Gastroesophageal sphincter (tissue), 4 donors: ENCODE measurements at regions not wholly inside any gene's neighbourhood (a gene's known extent, or its start where the extent isn't known, plus 50 kb on each side); places are given as distances from the start of the nearest gene placed in this dataset.

Experiments
- ATAC-seq: fragments of 150-250 bp; one replicate; pipeline ENCODE4 v1.9.1; 2016; ENCODE audit warnings: mild to moderate bottlenecking, moderate library complexity
- H3K27ac ChIP-seq, 4 donors: fragments of 200-600 bp; sonication (generic) in 3 of 4; 1 replicate in 3 of 4; 2 replicates in 1 of 4; pipeline ENCODE4 v1.5.1; 2016 to 2019
- H3K27me3 ChIP-seq: fragments of 200-600 bp; sonication (generic); one replicate; pipeline ENCODE4 v1.5.1; 2019
- H3K36me3 ChIP-seq, 2 donors: fragments of 200-600 bp; sonication (generic); one replicate each; pipeline ENCODE4 v1.5.1; 2019; ENCODE audit warnings: control low read depth in 1 of 2
- H3K4me1 ChIP-seq, 3 donors: fragments of 200-600 bp; sonication (generic); 1 replicate in 2 of 3; 2 replicates in 1 of 3; pipeline ENCODE4 v1.5.1; 2016 to 2019; ENCODE audit warnings: control low read depth in 2 of 3
- H3K4me3 ChIP-seq, 2 donors: fragments of 200-600 bp; sonication (generic); one replicate each; pipeline ENCODE4 v1.5.1; 2019; ENCODE audit warnings: mild to moderate bottlenecking in 1 of 2, moderate library complexity in 1 of 2
- H3K9me3 ChIP-seq, 3 donors: fragments of 200-600 bp; sonication (generic); one replicate each; pipeline ENCODE4 v1.5.1; 2017 to 2019; ENCODE audit warnings: control low read depth in 2 of 3
- EP300 ChIP-seq: sonication (generic); formaldehyde crosslinking; IDR thresholded peaks from one replicate; pipeline ENCODE4 v1.6.1; 2017; ENCODE audit warnings: antibody characterized with exemption, mild to moderate bottlenecking
- POLR2A ChIP-seq, 2 donors: fragments of 450-650 bp; IDR thresholded peaks; one replicate each; pipeline ENCODE4 v1.6.1; 2017; ENCODE audit warnings: antibody characterized with exemption in 2 of 2, mild to moderate bottlenecking in 2 of 2, moderate library complexity in 1 of 2
- POLR2AphosphoS5 ChIP-seq: sonication (generic); formaldehyde crosslinking; IDR thresholded peaks from one replicate; pipeline ENCODE4 v1.6.1; 2017; ENCODE audit warnings: antibody characterized with exemption
- WGBS, 2 donors: methylation state at CpG; one replicate each; pipeline ENCODE4 v1.1.5; 2018; ENCODE audit warnings: low coverage in 1 of 2; 5-methylcytosine and 5-hydroxymethylcytosine counted together
- TF ChIP-seq, protein P1 (sequence below), 4 experiments: fragments of 200-600 bp in 2 of 4; fragments of 450-650 bp in 2 of 4; sonication (generic) in 1 of 4; IDR thresholded peaks; one replicate each; pipeline ENCODE4 v1.5.1; 2017 to 2019; ENCODE audit warnings: antibody characterized with exemption in 4 of 4, mild to moderate bottlenecking in 2 of 4, moderate library complexity in 2 of 4

DNA sequence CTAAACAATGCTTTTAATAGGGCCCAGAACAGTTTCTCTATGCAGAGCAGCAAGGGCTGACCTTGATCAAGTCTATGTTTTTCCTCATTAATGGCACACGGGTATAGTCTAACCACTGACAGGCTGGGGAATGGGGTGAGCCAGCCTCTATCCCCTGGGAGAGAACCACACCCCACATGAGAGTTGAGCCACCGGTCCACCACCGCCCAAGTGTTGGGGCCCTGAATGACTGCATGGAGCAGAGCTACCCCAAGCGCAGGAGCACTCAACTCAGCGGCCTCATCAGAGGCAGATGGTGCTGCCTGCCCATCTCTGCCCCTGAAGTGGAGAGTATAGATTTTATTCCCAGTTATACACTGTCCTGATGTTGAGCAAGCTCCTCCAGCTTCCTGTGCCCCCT lies 247.9 kb upstream of the IRX1 start:
- ATAC-seq = no peak

DNA sequence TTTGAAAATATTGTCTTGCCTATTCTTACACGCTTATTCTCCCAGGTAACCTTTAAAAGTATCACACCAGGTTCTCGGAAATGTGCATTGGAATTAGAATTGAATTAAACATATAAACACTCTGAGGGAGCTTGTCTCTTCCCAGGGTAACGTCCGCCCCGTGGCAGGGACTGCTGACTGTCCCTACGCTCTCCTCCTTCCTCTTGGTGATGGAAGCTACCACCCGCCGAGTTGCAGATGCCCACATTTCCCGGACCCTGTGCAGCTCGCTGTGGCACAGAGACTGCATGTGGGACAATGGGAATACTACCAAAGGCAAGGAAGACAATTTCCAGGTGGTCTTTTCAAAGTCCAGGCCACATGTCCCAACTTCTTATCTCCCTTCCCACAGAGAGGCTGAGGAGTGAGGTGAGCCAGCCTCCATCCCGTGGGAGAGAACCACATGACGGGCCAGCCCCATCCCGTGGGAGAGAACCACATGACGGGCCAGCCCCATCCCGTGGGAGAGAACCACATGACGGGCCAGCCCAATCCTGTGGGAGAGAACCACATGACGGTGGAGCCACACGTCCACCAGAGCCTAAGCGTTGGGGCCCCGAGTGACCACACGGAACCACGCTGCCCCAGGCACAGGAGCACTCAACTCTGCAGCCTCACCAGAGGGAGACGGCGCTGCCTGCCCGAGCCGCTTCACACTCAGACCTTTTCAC lies 249.4 kb upstream of the IRX1 start:
- Histone ChIP-seq H3K27me3 (peaks cover 27% of the 10 kb centered on the region), H3K36me3 (no peaks in the 10 kb centered on the region), H3K9me3 (peaks cover 0 to 8% (median 0%) of the 10 kb centered on the region in 3 donors), H3K27ac (no peak overlapping the region), H3K4me3 (no peak overlapping the region), H3K4me1 (no peaks in the 10 kb centered on the region)
- no peak for ATAC-seq
- 81 to 88% methylated on average over 11 to 17 of the region's 26 CpGs for WGBS, 2 donors
- TF ChIP-seq, protein P1, sequence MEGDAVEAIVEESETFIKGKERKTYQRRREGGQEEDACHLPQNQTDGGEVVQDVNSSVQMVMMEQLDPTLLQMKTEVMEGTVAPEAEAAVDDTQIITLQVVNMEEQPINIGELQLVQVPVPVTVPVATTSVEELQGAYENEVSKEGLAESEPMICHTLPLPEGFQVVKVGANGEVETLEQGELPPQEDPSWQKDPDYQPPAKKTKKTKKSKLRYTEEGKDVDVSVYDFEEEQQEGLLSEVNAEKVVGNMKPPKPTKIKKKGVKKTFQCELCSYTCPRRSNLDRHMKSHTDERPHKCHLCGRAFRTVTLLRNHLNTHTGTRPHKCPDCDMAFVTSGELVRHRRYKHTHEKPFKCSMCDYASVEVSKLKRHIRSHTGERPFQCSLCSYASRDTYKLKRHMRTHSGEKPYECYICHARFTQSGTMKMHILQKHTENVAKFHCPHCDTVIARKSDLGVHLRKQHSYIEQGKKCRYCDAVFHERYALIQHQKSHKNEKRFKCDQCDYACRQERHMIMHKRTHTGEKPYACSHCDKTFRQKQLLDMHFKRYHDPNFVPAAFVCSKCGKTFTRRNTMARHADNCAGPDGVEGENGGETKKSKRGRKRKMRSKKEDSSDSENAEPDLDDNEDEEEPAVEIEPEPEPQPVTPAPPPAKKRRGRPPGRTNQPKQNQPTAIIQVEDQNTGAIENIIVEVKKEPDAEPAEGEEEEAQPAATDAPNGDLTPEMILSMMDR (IDR thresholded peaks at IDR 0.05) = no peak
- no peak for TF ChIP-seq POLR2A (IDR thresholded peaks at IDR 0.05)
- no peak for TF ChIP-seq EP300
- TF ChIP-seq POLR2AphosphoS5 = no peak

More for the DNA sequence above, 247.9 kb upstream of the IRX1 start:
- Histone ChIP-seq H3K27ac (no peak overlapping the region), H3K4me3 (no peak overlapping the region), H3K4me1 (no peaks in the 10 kb centered on the region), H3K27me3 (peaks cover 33% of the 10 kb centered on the region), H3K36me3 (no peaks in the 10 kb centered on the region), H3K9me3 (peaks cover 0 to 8% (median 0%) of the 10 kb centered on the region in 3 donors)
- no peak for TF ChIP-seq POLR2AphosphoS5
- no peak for TF ChIP-seq POLR2A (IDR thresholded peaks at IDR 0.05)
- no peak for TF ChIP-seq EP300
- TF ChIP-seq, protein P1 (IDR thresholded peaks at IDR 0.05) = no peak
- 86 to 100% methylated on average over 1 of the region's 5 CpGs for WGBS, 2 donors

DNA sequence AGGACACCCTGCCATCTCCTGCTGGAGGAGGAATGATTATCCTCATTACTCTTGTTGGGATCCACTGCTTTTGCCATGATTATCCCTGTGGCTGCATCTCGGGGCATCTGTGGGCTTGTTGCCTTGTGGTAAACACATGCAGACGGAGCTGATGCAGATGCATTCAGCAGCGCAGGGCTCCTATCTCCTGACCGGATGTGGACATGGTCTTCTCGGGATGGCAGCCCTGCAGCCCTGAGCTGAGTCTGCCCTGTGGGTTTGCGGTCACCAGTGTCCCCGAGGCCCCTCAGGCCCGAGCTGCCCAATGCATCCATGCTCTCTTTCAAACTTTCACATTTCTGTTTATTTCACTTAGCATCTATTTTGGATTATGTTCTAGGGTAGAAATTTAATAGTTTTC lies 250.4 kb upstream of the IRX1 start:
- Histone ChIP-seq H3K27me3 (peaks cover 27% of the 10 kb centered on the region), H3K9me3 (peaks cover 0 to 8% (median 0%) of the 10 kb centered on the region in 3 donors), H3K36me3 (no peaks in the 10 kb centered on the region), H3K4me3 (no peak overlapping the region), H3K4me1 (no peaks in the 10 kb centered on the region), H3K27ac (no peak overlapping the region)
- no peak for ATAC-seq
- TF ChIP-seq EP300 = no peak
- 74 to 94% methylated on average over 5 to 6 of the region's 8 CpGs for WGBS, 2 donors

DNA sequence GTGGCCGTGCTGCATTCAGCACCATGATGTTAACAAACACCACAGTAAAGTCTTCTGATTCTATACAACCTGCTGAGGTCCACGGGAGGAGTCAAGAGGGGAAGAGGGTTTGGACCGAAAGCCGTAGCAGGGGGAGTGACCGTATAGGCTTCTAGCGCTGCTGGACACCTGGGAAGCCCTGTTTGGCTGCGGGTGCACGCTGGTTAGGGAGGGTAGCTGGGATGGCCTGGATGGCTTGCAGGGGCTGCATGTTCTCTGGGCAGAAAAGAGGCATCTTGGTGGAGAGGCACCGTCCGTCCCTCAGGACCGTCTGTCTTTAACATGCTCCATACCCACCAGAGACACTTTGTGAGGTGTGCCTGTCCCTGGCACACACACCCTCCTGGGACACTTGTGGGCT lies 251.0 kb upstream of the IRX1 start:
- no peak overlapping the region for H3K4me3 ChIP-seq
- 71 to 76% methylated on average over 3 to 11 of the region's 11 CpGs for WGBS, 2 donors

DNA sequence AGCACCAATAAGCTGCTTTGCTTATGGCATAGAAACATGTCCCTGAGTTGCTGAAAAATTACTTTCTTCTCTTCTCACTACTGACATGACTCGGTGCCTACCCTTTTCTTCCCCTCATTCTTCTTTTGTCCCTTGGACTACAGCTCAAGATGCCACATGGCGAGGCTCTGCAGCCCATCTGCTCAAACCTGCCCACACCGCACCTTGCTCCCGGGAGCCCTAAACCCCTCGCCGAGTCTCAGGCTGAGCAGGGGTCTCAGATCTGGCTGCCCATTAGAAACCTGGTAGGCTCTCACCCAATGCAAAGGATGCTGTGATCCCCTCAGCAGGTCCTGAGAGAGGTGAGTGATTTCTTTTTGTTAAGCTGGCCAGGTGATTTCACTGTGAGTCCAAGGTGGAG lies 251.7 kb upstream of the IRX1 start:
- no peak for ATAC-seq
- peaks cover 24% of the 10 kb centered on the region for H3K27me3 ChIP-seq
- H3K36me3 ChIP-seq = no peaks in the 10 kb centered on the region
- no peak overlapping the region for H3K4me3 ChIP-seq
- no peak for TF ChIP-seq POLR2A (IDR thresholded peaks at IDR 0.05)
- TF ChIP-seq EP300 = no peak
- TF ChIP-seq, protein P1 (IDR thresholded peaks at IDR 0.05) = no peak
- no peak for TF ChIP-seq POLR2AphosphoS5
- WGBS, 2 donors = 71 to 80% methylated on average over 1 to 3 of the region's 6 CpGs
- H3K4me1 ChIP-seq = no peaks in the 10 kb centered on the region
- H3K27ac ChIP-seq = no peak overlapping the region
- peaks cover 0 to 8% (median 0%) of the 10 kb centered on the region in 3 donors for H3K9me3 ChIP-seq

More for the DNA sequence above, 251.0 kb upstream of the IRX1 start:
- Histone ChIP-seq H3K27ac (no peak overlapping the region), H3K36me3 (no peaks in the 10 kb centered on the region), H3K9me3 (peaks cover 0 to 8% (median 0%) of the 10 kb centered on the region in 3 donors), H3K27me3 (peaks cover 27% of the 10 kb centered on the region), H3K4me1 (no peaks in the 10 kb centered on the region)
- TF ChIP-seq POLR2A (IDR thresholded peaks at IDR 0.05) (no peak), EP300 (no peak), POLR2AphosphoS5 (no peak)
- TF ChIP-seq, protein P1 (IDR thresholded peaks at IDR 0.05) = no peak
- no peak for ATAC-seq
